ENCODE measurements at regions not wholly inside any gene's neighbourhood (a gene's known extent, or its start where the extent isn't known, plus 50 kb on each side); places are given as distances from the start of the nearest gene placed in this dataset.

GRCh38 chr7:145065473-145065872 lies 229.6 kb upstream of the TPK1 start:
- ChIA-PET POLR2A (no interaction called here), RAD21 (ENCODE audit: low non-redundant PET in 1 of 2, low total read pairs in 2 of 2, uncharacterized antibody in 2 of 2, unreplicated experiment in 2 of 2) (no interaction called here), CTCF (no interaction called here)
- DNase-seq (ENCODE audit: low read depth, low spot score) (no peak), ATAC-seq (no peak)
- Histone ChIP-seq H3K27me3 (ENCODE audit: insufficient read depth, low read length) (no peaks in the 10 kb centered on the region), H3K9me2 (ENCODE audit: insufficient read depth) (no peaks in the 10 kb centered on the region), H3K4me1 (ENCODE audit: control insufficient read depth in 1 of 2, insufficient read depth in 2 of 2, low read length in 2 of 2) (no peaks in the 10 kb centered on the region), H3K9me3 (ENCODE audit: control insufficient read depth in 1 of 2, insufficient read depth in 1 of 2, low read depth in 1 of 2, low read length in 2 of 2) (no peaks in the 10 kb centered on the region), H2AFZ (ENCODE audit: low read depth, low read length, poor library complexity, severe bottlenecking) (no peak overlapping the region), H3K79me2 (ENCODE audit: insufficient read depth, low read length) (no peaks in the 10 kb centered on the region), H3K9ac (ENCODE audit: low read length) (no peak overlapping the region), H3K4me2 (ENCODE audit: low read length) (no peak overlapping the region), H3K4me3 (replicated peaks in 1 of 2; ENCODE audit: low read depth in 1 of 2, low read length in 2 of 2) (no peak overlapping the region), H4K20me1 (ENCODE audit: insufficient read depth) (no peaks in the 10 kb centered on the region), H3K36me3 (ENCODE audit: control insufficient read depth in 1 of 2, insufficient read depth in 2 of 2, low read length in 2 of 2) (no peaks in the 10 kb centered on the region), H3K27ac (ENCODE audit: low read depth, low read length) (no peak overlapping the region)
- TF ChIP-seq CEBPB (IDR thresholded peaks at IDR 0.05; ENCODE audit: low read depth): no peak
- no peak for TF ChIP-seq FOSL1 (IDR thresholded peaks at IDR 0.05; ENCODE audit: low read depth)
- no TSS peak for BruUV-seq (replicated peaks)
- intact Hi-C loops (cut with micrococcal nuclease): no loop called here

- ChIA-PET POLR2A (no interaction called here), RAD21 (ENCODE audit: low non-redundant PET in 1 of 2, low total read pairs in 2 of 2, uncharacterized antibody in 2 of 2, unreplicated experiment in 2 of 2) (no interaction called here), CTCF (no interaction called here)
- H4K20me1 ChIP-seq (ENCODE audit: insufficient read depth): no peaks in the 10 kb centered on the region
- H3K4me2 ChIP-seq (ENCODE audit: low read length): no peak overlapping the region
- H3K4me3 ChIP-seq (replicated peaks in 1 of 2; ENCODE audit: low read depth in 1 of 2, low read length in 2 of 2): no peak overlapping the region
- H3K9ac ChIP-seq (ENCODE audit: low read length): no peak overlapping the region
- ATAC-seq (no peak), DNase-seq (ENCODE audit: low read depth, low spot score) (no peak)
- H3K4me1 ChIP-seq (ENCODE audit: control insufficient read depth in 1 of 2, insufficient read depth in 2 of 2, low read length in 2 of 2): no peaks in the 10 kb centered on the region
- H3K9me2 ChIP-seq (ENCODE audit: insufficient read depth): no peaks in the 10 kb centered on the region
- no peak overlapping the region for H3K27ac ChIP-seq (ENCODE audit: low read depth, low read length)
- no peaks in the 10 kb centered on the region for H3K27me3 ChIP-seq (ENCODE audit: insufficient read depth, low read length)
- BruUV-seq (replicated peaks): no TSS peak
- no peak for TF ChIP-seq REST (IDR thresholded peaks at IDR 0.05; ENCODE audit: low read depth)
- TF ChIP-seq SRF (IDR thresholded peaks at IDR 0.05; ENCODE audit: low read depth): no peak
- intact Hi-C loops (cut with micrococcal nuclease): no loop called here
- no peaks in the 10 kb centered on the region for H3K36me3 ChIP-seq (ENCODE audit: control insufficient read depth in 1 of 2, insufficient read depth in 2 of 2, low read length in 2 of 2)
- H3K9me3 ChIP-seq (ENCODE audit: control insufficient read depth in 1 of 2, insufficient read depth in 1 of 2, low read depth in 1 of 2, low read length in 2 of 2): no peaks in the 10 kb centered on the region
- no peak overlapping the region for H2AFZ ChIP-seq (ENCODE audit: low read depth, low read length, poor library complexity, severe bottlenecking)
- H3K79me2 ChIP-seq (ENCODE audit: insufficient read depth, low read length): no peaks in the 10 kb centered on the region
Observed at GRCh38 chr7:145064114-145064513, 228.3 kb upstream of the TPK1 start.

Measured in HCT116 (cell line).